SU-DHL-6 (cell line): ENCODE measurements at regions not wholly inside any gene's neighbourhood (a gene's known extent, or its start where the extent isn't known, plus 50 kb on each side); places are given as distances from the start of the nearest gene placed in this dataset.

Source experiments
- EZH2phosphoT487 ChIP-seq: fragments of 200-600 bp; sonication (generic), shearing (Covaris generic); conservative IDR thresholded peaks from 2 replicates; pipeline ENCODE4 v1.6.1; 2018; ENCODE audit warnings: mild to moderate bottlenecking, antibody characterized with exemption, low read length, moderate library complexity, mixed read lengths
- TF ChIP-seq, protein P1 (sequence below): fragments of 200-600 bp; sonication (generic); IDR thresholded peaks from one replicate; pipeline ENCODE4 v1.5.1; 2017; ENCODE audit warnings: antibody characterized with exemption, mild to moderate bottlenecking, low read length, moderate library complexity; ENCODE audit not compliant: insufficient read depth, poor library complexity, severe bottlenecking

DNA sequence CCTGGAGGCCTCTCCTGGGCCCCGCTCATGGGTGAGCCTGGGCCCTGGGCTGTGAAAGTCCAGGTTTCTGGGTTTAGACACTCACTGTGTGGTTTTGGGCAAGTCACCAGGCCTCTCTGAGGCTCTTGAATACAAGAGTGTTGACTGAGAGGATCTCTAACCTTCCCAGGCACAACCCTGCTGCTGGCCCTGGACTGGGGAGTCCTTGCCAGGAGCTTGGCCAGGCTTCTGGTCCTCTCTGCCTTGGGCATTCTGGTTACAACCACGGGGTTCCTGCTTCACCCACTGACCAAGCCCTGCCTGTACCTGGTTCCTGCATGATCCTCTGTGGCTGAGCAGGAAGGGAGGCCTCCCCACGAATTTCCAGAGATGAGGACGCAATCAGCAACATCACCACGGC, 63.6 kb upstream of the COL13A1 start:
- TF ChIP-seq, protein P1, sequence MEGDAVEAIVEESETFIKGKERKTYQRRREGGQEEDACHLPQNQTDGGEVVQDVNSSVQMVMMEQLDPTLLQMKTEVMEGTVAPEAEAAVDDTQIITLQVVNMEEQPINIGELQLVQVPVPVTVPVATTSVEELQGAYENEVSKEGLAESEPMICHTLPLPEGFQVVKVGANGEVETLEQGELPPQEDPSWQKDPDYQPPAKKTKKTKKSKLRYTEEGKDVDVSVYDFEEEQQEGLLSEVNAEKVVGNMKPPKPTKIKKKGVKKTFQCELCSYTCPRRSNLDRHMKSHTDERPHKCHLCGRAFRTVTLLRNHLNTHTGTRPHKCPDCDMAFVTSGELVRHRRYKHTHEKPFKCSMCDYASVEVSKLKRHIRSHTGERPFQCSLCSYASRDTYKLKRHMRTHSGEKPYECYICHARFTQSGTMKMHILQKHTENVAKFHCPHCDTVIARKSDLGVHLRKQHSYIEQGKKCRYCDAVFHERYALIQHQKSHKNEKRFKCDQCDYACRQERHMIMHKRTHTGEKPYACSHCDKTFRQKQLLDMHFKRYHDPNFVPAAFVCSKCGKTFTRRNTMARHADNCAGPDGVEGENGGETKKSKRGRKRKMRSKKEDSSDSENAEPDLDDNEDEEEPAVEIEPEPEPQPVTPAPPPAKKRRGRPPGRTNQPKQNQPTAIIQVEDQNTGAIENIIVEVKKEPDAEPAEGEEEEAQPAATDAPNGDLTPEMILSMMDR = no peak
- TF ChIP-seq EZH2phosphoT487 = no peak
